CD4-positive, alpha-beta T cell treated with Interleukin-6 for 4 hours (primary cell): ENCODE measurements at regions not wholly inside any gene's neighbourhood (a gene's known extent, or its start where the extent isn't known, plus 50 kb on each side); places are given as distances from the start of the nearest gene placed in this dataset.
A peak's percentile ranks its signal among the peaks of the same experiment; 100 is the strongest.
"Not testable (repeated sequence)": the region's sequence is repeated elsewhere in the genome, so short reads cannot be mapped to it uniquely, and the experiment has no call there.

Source experiments
- DNase-seq: peaks from one replicate; pipeline ENCODE4 v3.0.0-alpha.2; 2020; ENCODE audit warnings: mixed read lengths

DNA sequence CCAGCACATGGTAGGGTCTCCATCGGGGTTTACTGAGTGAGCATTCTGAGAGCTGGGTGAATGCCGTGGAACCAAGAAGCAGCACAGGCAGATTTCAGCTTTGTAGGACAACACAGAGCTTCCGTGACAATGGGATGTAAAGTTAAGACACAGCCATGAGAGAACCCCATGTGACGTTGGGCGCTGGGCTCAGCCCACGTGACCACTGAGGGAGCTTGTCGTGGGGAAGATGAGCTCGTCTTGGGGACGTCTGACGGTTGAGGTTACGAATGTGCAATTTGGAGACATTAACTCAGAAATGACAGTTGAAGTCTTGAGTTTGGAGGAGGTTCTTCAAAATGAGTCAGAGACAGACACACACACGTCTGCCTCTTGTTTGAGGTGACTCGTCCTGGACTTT is 51.5 kb upstream of the MUC20 start:
- DNase-seq, result not testable (repeated sequence)

DNA sequence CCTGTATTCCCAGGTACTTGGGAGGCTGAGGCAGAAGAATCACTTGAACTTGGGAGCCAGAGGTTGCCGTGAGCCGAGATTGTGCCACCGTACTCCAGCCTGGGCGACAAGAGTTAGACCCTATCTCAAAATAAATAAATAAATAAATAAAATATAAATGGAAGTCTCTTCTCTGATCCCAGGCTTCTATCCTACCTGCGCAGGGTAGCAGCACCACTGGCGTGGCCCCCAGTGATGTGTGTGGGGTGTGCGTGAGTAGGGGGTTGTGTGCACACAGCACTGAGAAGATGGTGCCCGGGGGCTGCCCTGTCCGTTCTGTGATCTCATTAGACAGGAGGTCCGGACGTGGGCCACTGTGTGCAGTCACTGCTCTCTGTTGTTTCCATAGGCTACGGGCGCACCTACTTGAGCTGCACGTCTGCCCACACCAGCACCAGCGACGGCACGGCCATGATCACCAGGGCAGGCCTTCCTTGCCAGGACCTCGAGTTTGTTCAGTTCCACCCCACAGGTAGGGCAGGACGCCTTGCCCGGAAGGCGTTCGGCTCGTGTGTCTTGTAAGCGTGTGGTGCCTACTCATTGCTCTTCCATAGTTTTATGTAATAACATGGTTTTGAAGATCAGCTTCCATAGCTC is 52.5 kb upstream of the MUC20 start:
- not testable (repeated sequence) for DNase-seq

- DNase-seq, result not testable (repeated sequence)
Observed at GRCh38 chr3:195665311-195665710, 55.5 kb upstream of the MUC20 start.

GRCh38 chr3:195664131-195664530 is 56.6 kb upstream of the MUC20 start:
- DNase-seq, result not testable (repeated sequence)

GRCh38 chr3:195659136-195659533 is 61.6 kb upstream of the MUC20 start:
- DNase-seq, result not testable (repeated sequence)

DNA sequence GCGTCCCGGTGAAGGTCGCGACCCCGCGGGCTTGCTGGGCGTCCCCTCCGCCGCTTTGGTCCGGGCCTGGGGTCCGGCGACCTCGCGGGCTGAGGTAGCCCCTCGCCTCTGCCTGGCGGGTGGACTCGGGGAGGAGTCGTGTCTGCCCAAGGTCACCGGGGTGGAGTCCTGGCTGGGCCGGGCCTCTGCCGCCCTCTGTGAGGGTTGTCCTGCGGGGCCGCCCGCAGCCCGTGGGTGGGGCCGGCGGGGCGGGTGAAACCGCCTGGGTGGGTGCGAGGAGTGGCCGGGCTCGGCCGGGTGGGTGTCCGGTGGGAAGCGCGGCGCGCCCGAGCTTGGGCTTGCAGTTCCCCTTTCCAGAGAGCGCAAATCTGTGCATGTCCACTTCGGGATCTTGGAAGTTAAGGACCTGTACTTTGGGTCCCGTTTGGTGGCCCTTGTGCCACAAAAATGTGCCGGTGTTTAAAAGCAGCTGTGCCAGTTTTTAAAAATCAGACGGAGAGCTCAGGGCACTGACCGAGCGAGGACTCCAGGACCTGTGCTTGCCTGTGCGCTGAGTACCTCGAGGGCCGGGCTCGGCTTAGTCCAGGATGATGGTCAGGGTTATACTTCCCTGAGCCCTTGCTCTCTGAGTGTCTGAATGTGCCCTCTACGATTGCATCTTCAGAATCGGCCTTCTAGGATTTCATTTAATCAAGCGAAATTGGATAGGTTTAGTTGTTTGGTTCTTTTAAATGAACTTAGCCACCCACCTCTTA is 62.2 kb upstream of the MUC20 start:
- DNase-seq, result not testable (repeated sequence)

DNA sequence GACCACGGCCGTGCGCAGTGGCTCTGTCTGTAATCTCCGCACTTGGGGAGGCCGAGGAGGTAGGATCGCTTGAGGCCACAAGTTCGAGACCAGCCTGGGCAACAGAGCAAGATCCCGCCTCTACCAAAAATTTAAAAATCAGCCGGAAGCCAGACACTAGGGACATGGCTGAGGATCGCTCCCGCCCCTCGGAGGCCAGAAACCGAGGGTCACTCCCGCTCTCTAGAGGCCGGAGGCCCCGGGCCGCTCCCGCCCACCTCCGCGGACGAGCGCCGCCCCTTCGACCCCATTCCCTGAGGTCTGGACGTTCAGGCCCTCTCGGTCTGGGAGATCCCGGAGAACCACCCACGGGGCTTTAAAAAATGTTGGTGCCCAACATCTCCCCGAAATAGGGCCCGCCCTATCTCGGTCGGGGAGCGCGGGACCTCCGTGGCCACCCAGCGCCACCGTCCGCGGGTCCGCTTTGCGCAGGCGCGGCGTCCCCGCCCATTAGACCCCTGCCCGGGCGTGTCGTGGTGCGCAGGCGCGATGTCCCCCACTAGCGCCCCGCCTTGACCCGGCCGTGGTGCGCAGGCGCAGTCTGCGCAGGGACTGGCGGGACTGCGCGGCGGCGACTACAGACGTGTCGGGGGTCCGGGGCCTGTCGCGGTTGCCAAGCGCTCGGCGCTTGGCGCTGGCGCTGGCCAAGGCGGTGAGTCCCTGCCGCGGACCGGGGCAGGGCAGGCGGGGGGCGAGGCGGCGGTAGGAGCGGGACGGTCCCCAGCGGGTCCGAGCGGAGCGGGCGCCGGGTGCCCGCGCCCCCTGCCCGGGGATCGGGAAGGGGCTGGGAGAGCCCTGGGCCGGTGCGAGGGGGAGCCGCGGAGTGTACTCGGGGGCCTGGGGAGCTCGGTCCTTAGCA is 63.1 kb upstream of the MUC20 start:
- DNase-seq, result peak; percentile 87

DNA sequence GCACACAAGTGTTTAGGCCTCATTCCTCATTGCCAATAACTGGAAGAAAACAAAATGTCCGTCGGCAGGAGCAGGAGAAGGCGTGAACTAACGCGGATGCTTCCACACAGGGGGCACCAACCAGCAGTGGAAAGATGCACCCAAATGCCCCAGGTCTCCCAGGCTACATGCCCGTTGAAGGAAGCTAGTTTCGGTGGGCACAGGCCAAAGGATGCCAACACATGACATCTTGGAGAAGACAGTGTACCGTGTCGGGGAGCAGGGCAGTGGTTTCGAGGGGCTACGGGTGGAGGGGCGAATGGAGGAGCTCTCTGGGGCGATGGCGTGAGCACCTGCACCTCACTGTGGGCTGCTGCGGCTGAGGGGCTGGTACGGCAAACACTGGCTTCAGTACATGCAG is 64.7 kb upstream of the MUC20 start:
- DNase-seq, result not testable (repeated sequence)

DNA sequence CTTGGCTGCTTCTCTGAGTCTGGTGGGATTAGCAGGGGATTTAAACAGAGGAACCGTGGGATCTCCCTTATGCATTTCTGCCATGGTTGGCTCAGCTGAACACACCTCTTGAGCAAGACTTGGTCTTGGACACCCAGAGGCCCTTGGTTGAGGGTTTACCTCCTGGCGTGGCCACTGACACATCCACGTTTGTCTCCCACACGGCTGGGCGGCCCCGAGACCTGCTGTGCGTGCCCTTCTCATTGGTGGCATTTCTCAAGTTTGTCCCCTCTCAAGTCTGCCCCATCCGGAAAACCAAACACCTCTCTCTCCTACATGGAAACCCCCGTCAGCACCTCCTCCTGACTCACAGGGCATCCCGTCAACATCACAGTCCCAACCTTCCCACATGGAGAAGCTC is 66.0 kb upstream of the MUC20 start:
- not testable (repeated sequence) for DNase-seq

DNA sequence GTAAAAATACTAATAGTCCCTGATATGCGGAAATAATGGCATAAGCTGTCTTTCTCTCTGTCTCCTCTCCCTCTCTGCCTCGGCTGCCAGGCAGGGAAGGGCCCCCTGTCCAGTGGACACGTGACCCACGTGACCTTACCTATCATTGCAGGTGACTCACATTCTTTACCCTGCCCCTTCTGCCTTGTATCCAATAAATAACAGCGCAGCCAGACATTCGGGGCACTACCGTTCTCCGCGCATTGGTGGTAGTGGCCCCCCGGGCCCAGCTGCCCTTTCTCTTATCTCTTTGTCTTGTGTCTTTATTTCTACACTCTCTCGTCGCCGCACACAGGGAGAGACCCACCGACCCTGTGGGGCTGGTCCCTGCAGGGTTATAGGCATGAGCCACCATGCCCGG is 66.6 kb upstream of the MUC20 start:
- DNase-seq, result not testable (repeated sequence)

DNA sequence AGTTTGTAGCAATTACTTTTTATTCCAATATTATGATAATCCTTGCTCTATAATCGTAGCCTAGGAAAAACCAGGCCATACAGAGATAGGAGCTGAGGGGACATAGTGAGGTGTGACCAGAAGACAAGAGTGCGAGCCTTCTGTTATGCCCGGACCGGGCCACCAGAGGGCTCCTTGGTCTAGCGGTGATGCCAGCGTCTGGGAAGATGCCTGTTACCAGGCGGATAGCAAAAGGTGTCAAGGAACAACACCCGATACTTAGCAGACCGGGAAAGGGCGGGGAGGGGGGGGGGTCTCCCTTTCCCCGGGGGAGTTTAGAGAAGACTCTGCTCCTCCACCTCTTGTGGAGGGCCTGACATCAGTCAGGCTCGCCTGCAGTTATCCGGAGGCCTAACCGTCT is 67.1 kb upstream of the MUC20 start:
- DNase-seq, result peak; percentile 26

DNA sequence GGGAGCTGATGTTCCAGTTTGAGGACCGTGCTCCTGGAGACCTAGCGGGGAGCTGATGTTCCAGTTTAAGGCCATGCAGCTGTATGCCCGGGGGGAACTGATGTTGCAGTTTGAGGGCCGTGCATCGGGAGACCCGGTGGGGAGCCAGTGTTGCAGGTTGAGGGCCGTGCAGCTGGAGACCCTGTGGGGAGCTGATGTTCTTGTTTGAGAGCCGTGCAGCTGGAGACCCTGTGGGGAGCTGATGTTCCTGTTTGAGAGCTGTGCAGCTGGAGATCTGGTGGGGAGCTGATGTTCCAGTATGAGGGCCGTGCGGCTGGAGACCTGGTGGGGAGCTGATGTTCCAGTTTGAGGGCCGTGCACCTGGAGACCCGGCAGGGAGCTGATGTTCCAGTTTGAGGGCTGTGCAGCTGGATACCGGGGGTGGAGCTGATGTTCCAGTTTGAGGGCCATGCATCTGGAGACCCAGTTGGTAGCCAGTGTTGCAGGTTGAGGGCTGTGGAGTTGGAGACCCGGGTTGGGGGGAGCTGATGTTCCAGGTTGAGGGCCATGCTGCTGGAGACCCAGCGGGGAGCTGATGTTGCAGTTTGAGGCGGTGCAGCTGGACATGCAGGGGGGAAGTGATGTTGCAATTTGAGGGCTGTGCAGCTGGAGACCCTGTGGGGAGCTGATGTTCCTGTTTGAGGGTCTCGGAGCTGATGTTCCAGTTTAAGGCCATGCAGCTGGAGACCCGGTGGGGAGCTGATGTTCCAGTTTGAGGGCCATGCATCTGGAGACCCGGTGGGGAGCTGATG is 64.4 kb upstream of the APOD start:
- DNase-seq, result not testable (repeated sequence)

DNA sequence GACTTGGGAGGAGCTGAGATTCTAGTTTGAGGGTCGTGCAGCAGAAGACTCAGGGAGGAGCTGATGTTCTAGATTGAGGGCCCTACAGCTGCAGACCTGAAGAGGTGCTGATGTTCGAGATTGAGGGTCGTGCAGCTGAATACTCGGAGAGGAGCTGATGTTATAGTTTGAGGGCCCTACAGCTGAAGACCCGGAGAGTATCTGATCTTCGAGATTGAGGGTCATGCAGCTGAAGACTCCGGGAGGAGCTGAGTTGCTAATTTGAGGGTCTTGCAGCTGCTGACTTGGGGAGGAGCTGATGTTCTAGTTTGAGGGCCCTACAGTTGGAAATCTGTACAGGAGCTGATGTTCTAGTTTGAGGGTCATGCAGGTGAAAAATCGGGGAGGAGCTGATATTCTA is 62.1 kb upstream of the APOD start:
- not testable (repeated sequence) for DNase-seq

DNA sequence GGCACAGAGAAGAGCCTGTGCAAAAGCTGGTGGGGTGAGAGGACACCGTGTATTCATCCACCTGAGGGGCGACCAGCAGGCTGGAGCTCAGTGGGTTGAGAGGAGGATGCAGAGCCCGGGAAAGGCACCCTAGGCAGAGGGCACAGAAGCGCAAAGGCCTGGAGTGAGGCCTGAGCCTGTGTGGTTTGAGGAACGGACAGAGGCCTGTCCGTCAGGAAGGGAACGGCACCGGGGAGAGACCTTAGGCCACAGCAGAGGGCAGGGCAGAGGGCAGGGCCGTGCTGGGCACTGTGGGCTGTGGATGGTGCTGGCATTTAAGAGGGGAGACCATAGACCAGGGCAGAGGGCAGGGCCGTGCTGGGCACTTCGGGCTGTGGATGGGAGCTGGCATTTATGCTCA is 59.5 kb upstream of the APOD start:
- not testable (repeated sequence) for DNase-seq

GRCh38 chr3:195642311-195642710 is 58.6 kb upstream of the APOD start:
- DNase-seq, result not testable (repeated sequence)

DNA sequence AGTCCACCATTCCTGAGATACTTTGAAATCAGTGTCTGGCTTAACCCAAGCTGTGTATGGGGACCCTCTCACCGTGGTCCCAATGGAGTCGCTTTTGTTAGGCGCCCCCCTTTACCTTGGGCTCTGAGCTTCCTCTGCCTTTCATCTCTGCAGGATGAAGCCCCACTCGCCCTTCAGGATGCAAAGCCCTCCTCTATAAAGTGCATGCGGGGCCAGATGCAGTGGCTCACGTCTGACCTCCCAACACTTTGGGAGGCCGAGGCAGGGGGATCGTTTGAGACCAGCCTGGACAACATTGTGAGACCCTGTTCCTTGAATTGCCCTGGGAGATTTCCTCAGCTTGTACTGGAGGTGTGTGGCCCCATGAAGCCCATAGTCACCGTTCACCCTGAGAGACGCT is 54.7 kb upstream of the APOD start:
- DNase-seq, result not testable (repeated sequence)

DNA sequence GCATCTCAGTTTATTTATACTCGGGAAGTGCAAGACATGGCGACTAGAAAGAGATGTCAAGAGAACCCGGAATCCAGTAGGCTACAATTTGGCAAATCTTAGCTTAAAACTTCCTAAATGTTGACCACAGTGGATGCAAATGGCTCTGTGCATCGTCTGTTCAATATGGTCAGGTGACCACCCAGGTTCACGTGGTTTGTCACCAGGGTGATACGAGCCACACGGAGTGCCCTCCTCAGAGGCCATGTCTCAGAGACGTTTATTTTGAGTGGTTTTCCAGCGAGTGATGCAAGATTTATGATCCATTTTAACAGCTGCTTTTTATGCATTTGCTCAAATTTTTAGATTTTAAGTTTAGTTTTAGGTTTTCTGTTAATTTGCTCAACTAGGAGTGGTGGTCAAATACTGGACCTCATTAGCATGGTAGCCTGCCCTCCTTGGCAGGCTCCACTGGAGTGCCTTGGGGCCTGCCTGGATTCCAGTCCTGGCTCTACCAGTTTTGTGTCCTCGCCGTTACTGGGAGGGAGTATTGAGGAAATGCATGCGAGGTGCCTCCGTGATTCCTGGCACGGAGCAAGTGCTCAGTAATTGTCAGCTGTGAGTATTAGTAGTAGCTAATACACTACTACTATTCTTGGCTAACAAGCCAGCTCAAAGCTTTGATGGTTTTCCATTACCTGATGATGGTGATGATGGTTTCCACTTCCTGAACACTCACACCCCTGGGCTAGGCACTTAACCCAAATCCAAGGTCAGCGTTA is 53.9 kb upstream of the APOD start:
- not testable (repeated sequence) for DNase-seq

GRCh38 chr3:195637011-195637410 is 53.3 kb upstream of the APOD start:
- DNase-seq, result not testable (repeated sequence)

GRCh38 chr3:195635898-195636685 is 52.4 kb upstream of the APOD start:
- DNase-seq, result not testable (repeated sequence)

DNA sequence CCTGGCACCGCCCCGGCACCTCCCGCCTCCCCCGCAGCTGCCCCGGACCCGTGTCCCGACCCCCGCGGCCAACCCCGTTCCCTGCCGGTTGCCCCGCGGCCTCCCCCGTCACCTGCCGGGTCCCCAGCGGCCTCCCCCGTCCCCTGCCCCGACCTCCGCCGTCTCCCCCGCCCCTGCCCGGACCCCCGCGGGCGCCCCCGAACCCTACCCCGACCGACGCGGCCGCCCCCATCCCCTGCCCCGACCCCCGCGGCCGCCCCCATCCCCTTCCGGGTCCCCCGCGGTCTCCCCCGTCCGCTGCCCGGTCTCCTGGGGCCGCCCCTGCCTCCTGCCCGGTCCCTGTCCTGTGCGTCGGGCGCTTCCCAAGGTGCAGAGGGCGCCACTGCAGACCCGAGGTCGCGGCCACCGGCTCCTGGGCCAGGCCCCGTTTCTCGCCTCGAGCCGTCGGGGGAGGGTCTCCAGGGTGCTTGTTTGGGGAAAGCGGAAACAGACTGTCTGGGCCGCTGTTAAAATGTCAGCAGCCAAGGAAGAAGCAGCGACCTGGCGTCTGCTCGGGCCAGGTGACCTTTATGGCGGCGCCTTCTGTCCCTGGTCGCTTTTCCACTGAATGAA is 51.6 kb upstream of the APOD start:
- not testable (repeated sequence) for DNase-seq
